ENCODE measurements at regions not wholly inside any gene's neighbourhood (a gene's known extent, or its start where the extent isn't known, plus 50 kb on each side); places are given as distances from the start of the nearest gene placed in this dataset.

GRCh38 chrX:3963980-3964379 is 250.5 kb upstream of the PRKX start:
- TF ChIP-seq POLR2A (IDR thresholded peaks at IDR 0.05; ENCODE audit: low read depth, low read length) = no peak
- TF ChIP-seq MXI1 (IDR thresholded peaks at IDR 0.05; ENCODE audit: borderline replicate concordance, low read depth, low read length) = no peak
- no peak for TF ChIP-seq CTCF (conservative IDR thresholded peaks at IDR 0.05; ENCODE audit: low read depth, low read length)
- no peak for TF ChIP-seq USF2 (IDR thresholded peaks at IDR 0.05; ENCODE audit: low read depth, low read length)
- TF ChIP-seq FOS (IDR thresholded peaks at IDR 0.05; ENCODE audit: low read depth, low read length) = no peak
- no peak for TF ChIP-seq CEBPB (IDR thresholded peaks at IDR 0.05; ENCODE audit: low read depth, low read length)
- TF ChIP-seq ELK1 (IDR thresholded peaks at IDR 0.05; ENCODE audit: borderline replicate concordance, low read depth, low read length) = no peak
- no peak for TF ChIP-seq SMC3 (IDR thresholded peaks at IDR 0.05; ENCODE audit: low read depth, low read length)
- TF ChIP-seq RFX5 (IDR thresholded peaks at IDR 0.05; ENCODE audit: low read depth, low read length) = no peak
- TF ChIP-seq MAFK (IDR thresholded peaks at IDR 0.05; ENCODE audit: low read depth, low read length) = no peak
- TF ChIP-seq BHLHE40 (IDR thresholded peaks at IDR 0.05; ENCODE audit: low read depth, low read length) = no peak
- TF ChIP-seq RCOR1 (IDR thresholded peaks at IDR 0.05; ENCODE audit: insufficient replicate concordance, low read length) = no peak
- TF ChIP-seq CHD1 (IDR thresholded peaks at IDR 0.05; ENCODE audit: low read depth, low read length) = no peak
- no peak for TF ChIP-seq MAZ (IDR thresholded peaks at IDR 0.05; ENCODE audit: borderline replicate concordance, low read depth, low read length)

All from IMR-90 (cell line).